ENCODE measurements at regions not wholly inside any gene's neighbourhood (a gene's known extent, or its start where the extent isn't known, plus 50 kb on each side); places are given as distances from the start of the nearest gene placed in this dataset.

- H3K9me3 ChIP-seq, result no peaks in the 10 kb centered on the region
- no peaks in the 10 kb centered on the region for H3K36me3 ChIP-seq
- intact Hi-C loops (cut with DNase I), result no loop called here
- H3K27me3 ChIP-seq (ENCODE audit: low read depth), result no peaks in the 10 kb centered on the region
- H3K4me3 ChIP-seq, result no peak overlapping the region
- no peak for ATAC-seq
- DNase-seq, result no peak
- H3K4me1 ChIP-seq, result peaks cover 1% of the 10 kb centered on the region
- H3K27ac ChIP-seq, result no peak overlapping the region
- TF ChIP-seq CTCF (IDR thresholded peaks at IDR 0.05), result no peak
Observed at GRCh38 chr12:69014047-69014446, 81.1 kb upstream of the CPM start.

- no peak for TF ChIP-seq CTCF (IDR thresholded peaks at IDR 0.05)
- H3K9me3 ChIP-seq, result no peaks in the 10 kb centered on the region
- ATAC-seq, result no peak
- no peak overlapping the region for H3K27ac ChIP-seq
- H3K4me3 ChIP-seq, result no peak overlapping the region
- intact Hi-C loops (cut with DNase I), result no loop called here
- H3K36me3 ChIP-seq, result no peaks in the 10 kb centered on the region
- H3K27me3 ChIP-seq (ENCODE audit: low read depth), result no peaks in the 10 kb centered on the region
- H3K4me1 ChIP-seq, result no peaks in the 10 kb centered on the region
- DNase-seq, result no peak
Observed at GRCh38 chr12:69015017-69015416, 82.0 kb upstream of the CPM start.

- DNase-seq, result no peak
- TF ChIP-seq CTCF (IDR thresholded peaks at IDR 0.05), result no peak
- H3K4me1 ChIP-seq, result no peaks in the 10 kb centered on the region
- ATAC-seq, result no peak
- no peak overlapping the region for H3K4me3 ChIP-seq
- H3K27ac ChIP-seq, result no peak overlapping the region
- intact Hi-C loops (cut with DNase I), result no loop called here
- H3K27me3 ChIP-seq (ENCODE audit: low read depth), result no peaks in the 10 kb centered on the region
- H3K9me3 ChIP-seq, result no peaks in the 10 kb centered on the region
- H3K36me3 ChIP-seq, result no peaks in the 10 kb centered on the region
Observed at GRCh38 chr12:69015831-69016230, 82.9 kb upstream of the CPM start.

GRCh38 chr12:69019082-69019481 lies 86.1 kb upstream of the CPM start:
- Histone ChIP-seq H3K27ac (no peak overlapping the region), H3K27me3 (ENCODE audit: low read depth) (no peaks in the 10 kb centered on the region), H3K36me3 (no peaks in the 10 kb centered on the region), H3K4me1 (no peaks in the 10 kb centered on the region), H3K9me3 (no peaks in the 10 kb centered on the region), H3K4me3 (no peak overlapping the region)
- ATAC-seq (no peak), DNase-seq (no peak)
- intact Hi-C loops (cut with DNase I), result no loop called here
- no peak for TF ChIP-seq CTCF (IDR thresholded peaks at IDR 0.05)

GRCh38 chr12:69019910-69020309 lies 86.9 kb upstream of the CPM start:
- no peak overlapping the region for H3K4me3 ChIP-seq
- ATAC-seq, result no peak
- TF ChIP-seq CTCF (IDR thresholded peaks at IDR 0.05), result no peak

GRCh38 chr12:69022674-69023073 lies 89.7 kb upstream of the CPM start:
- Histone ChIP-seq H3K4me3 (no peak overlapping the region), H3K27ac (no peak overlapping the region), H3K4me1 (no peaks in the 10 kb centered on the region), H3K27me3 (ENCODE audit: low read depth) (no peaks in the 10 kb centered on the region), H3K9me3 (no peaks in the 10 kb centered on the region), H3K36me3 (no peaks in the 10 kb centered on the region)
- ATAC-seq (no peak), DNase-seq (no peak)
- no peak for TF ChIP-seq CTCF (IDR thresholded peaks at IDR 0.05)
- intact Hi-C loops (cut with DNase I), result no loop called here

More at GRCh38 chr12:69019910-69020309, 86.9 kb upstream of the CPM start:
- intact Hi-C loops (cut with DNase I), result no loop called here
- Histone ChIP-seq H3K36me3 (no peaks in the 10 kb centered on the region), H3K9me3 (no peaks in the 10 kb centered on the region), H3K27me3 (ENCODE audit: low read depth) (no peaks in the 10 kb centered on the region), H3K27ac (no peak overlapping the region), H3K4me1 (no peaks in the 10 kb centered on the region)
- no peak for DNase-seq
